ENCODE measurements at regions not wholly inside any gene's neighbourhood (a gene's known extent, or its start where the extent isn't known, plus 50 kb on each side); places are given as distances from the start of the nearest gene placed in this dataset.

- TF ChIP-seq ZBTB33 (IDR thresholded peaks at IDR 0.05) (no peak), CHD4 (IDR thresholded peaks at IDR 0.05) (no peak)
- TF ChIP-seq, protein P1, sequence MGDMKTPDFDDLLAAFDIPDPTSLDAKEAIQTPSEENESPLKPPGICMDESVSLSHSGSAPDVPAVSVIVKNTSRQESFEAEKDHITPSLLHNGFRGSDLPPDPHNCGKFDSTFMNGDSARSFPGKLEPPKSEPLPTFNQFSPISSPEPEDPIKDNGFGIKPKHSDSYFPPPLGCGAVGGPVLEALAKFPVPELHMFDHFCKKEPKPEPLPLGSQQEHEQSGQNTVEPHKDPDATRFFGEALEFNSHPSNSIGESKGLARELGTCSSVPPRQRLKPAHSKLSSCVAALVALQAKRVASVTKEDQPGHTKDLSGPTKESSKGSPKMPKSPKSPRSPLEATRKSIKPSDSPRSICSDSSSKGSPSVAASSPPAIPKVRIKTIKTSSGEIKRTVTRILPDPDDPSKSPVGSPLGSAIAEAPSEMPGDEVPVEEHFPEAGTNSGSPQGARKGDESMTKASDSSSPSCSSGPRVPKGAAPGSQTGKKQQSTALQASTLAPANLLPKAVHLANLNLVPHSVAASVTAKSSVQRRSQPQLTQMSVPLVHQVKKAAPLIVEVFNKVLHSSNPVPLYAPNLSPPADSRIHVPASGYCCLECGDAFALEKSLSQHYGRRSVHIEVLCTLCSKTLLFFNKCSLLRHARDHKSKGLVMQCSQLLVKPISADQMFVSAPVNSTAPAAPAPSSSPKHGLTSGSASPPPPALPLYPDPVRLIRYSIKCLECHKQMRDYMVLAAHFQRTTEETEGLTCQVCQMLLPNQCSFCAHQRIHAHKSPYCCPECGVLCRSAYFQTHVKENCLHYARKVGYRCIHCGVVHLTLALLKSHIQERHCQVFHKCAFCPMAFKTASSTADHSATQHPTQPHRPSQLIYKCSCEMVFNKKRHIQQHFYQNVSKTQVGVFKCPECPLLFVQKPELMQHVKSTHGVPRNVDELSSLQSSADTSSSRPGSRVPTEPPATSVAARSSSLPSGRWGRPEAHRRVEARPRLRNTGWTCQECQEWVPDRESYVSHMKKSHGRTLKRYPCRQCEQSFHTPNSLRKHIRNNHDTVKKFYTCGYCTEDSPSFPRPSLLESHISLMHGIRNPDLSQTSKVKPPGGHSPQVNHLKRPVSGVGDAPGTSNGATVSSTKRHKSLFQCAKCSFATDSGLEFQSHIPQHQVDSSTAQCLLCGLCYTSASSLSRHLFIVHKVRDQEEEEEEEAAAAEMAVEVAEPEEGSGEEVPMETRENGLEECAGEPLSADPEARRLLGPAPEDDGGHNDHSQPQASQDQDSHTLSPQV (IDR thresholded peaks at IDR 0.05), result no peak
Measured at GRCh38 chr1:83113652-83114051, 885.3 kb downstream of the TTLL7 start (continued).

- no peak for FAIRE-seq
- no peak for DNase-seq (ENCODE audit: low read depth, low spot score)
- in situ Hi-C loops (cut with MboI), result no loop called here
- Histone ChIP-seq H3K36me3 (ENCODE audit: control insufficient read depth in 2 of 2, insufficient read depth in 2 of 2, low read length in 1 of 2) (no peaks in the 10 kb centered on the region), H3K4me1 (ENCODE audit: control insufficient read depth, insufficient read depth, low read length) (no peaks in the 10 kb centered on the region), H3K4me2 (ENCODE audit: control insufficient read depth, insufficient read depth) (no peak overlapping the region), H4K20me1 (ENCODE audit: control insufficient read depth, insufficient read depth) (no peaks in the 10 kb centered on the region), H3K27me3 (replicated peaks in 1 of 2; ENCODE audit: control insufficient read depth in 2 of 2, insufficient read depth in 2 of 2, low read length in 1 of 2) (no peaks in the 10 kb centered on the region), H3K4me3 (no peak overlapping the region), H3K9me3 (replicated peaks; ENCODE audit: control insufficient read depth, insufficient read depth, low read length) (no peaks in the 10 kb centered on the region), H3K27ac (ENCODE audit: control insufficient read depth, insufficient read depth) (no peak overlapping the region), H3K9ac (ENCODE audit: control insufficient read depth, insufficient read depth, low read length) (no peak overlapping the region), H3K79me2 (ENCODE audit: control insufficient read depth, insufficient read depth, low read length) (no peaks in the 10 kb centered on the region), H2AFZ (ENCODE audit: control insufficient read depth, low read depth, low read length) (no peak overlapping the region)
- POLR2A ChIA-PET, result no interaction called here
- intact Hi-C loops (cut with micrococcal nuclease; ENCODE audit: unreplicated experiment), result no loop called here
- RAD21 ChIA-PET (ENCODE audit: unreplicated experiment), result no interaction called here
- SMC1A ChIA-PET (ENCODE audit: uncharacterized antibody, unreplicated experiment), result no interaction called here
- ATAC-seq, result no peak
- no TSS peak for BruUV-seq (replicated peaks)
- 63% methylated on average over 3 of the region's 3 CpGs for WGBS (ENCODE audit: insufficient coverage, insufficient replicate concordance, low lambda C conversion rate, missing lambda C conversion rate)
- CTCF ChIA-PET, result no interaction called here
- no peak for TF ChIP-seq KLF5 (IDR thresholded peaks at IDR 0.05; ENCODE audit: partially characterized antibody)
- no peak for TF ChIP-seq ZNF384 (IDR thresholded peaks at IDR 0.05; ENCODE audit: borderline replicate concordance, low read depth, low read length)
- TF ChIP-seq ESRRA (IDR thresholded peaks at IDR 0.05; ENCODE audit: low read length), result no peak
- TF ChIP-seq POLR2A (IDR thresholded peaks at IDR 0.05; ENCODE audit: low read depth, low read length), result no peak
- no peak for TF ChIP-seq EED (IDR thresholded peaks at IDR 0.05; ENCODE audit: low read depth)
- TF ChIP-seq RB1 (IDR thresholded peaks at IDR 0.05; ENCODE audit: borderline replicate concordance), result no peak
- TF ChIP-seq, protein P2, sequence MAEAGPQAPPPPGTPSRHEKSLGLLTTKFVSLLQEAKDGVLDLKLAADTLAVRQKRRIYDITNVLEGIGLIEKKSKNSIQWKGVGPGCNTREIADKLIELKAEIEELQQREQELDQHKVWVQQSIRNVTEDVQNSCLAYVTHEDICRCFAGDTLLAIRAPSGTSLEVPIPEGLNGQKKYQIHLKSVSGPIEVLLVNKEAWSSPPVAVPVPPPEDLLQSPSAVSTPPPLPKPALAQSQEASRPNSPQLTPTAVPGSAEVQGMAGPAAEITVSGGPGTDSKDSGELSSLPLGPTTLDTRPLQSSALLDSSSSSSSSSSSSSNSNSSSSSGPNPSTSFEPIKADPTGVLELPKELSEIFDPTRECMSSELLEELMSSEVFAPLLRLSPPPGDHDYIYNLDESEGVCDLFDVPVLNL (IDR thresholded peaks at IDR 0.05; ENCODE audit: low read depth, low read length), result no peak
- TF ChIP-seq IRF5 (IDR thresholded peaks at IDR 0.05; ENCODE audit: borderline replicate concordance), result no peak
- TF ChIP-seq POLR2AphosphoS5 (IDR thresholded peaks at IDR 0.05; ENCODE audit: low read length), result no peak
Measured at GRCh38 chr1:83112248-83112885, 886.6 kb downstream of the TTLL7 start.
